ENCODE measurements at regions not wholly inside any gene's neighbourhood (a gene's known extent, or its start where the extent isn't known, plus 50 kb on each side); places are given as distances from the start of the nearest gene placed in this dataset.
"Not testable (repeated sequence)": the region's sequence is repeated elsewhere in the genome, so short reads cannot be mapped to it uniquely, and the experiment has no call there.

GRCh38 chr4:160701671-160702070 is 1462.1 kb downstream of the FSTL5 start:
- DNase-seq (ENCODE audit: low spot score) = no peak

GRCh38 chr4:160709026-160709425 is 1454.8 kb downstream of the FSTL5 start:
- no peak for DNase-seq (ENCODE audit: low spot score)

- DNase-seq (ENCODE audit: low spot score) = no peak
These were observed 1454.3 kb downstream of the FSTL5 start for GRCh38 chr4:160709546-160709945.

GRCh38 chr4:160716551-160716950 is 1447.2 kb downstream of the FSTL5 start:
- no peak for DNase-seq (ENCODE audit: low spot score)

GRCh38 chr4:160717848-160718247 is 1446.0 kb downstream of the FSTL5 start:
- DNase-seq (ENCODE audit: low spot score) = no peak

GRCh38 chr4:160724063-160724462 is 1439.7 kb downstream of the FSTL5 start:
- DNase-seq (ENCODE audit: low spot score) = no peak

GRCh38 chr4:160745126-160745525 is 1418.7 kb downstream of the FSTL5 start:
- no peak for DNase-seq (ENCODE audit: low spot score)

- not testable (repeated sequence) for DNase-seq (ENCODE audit: low spot score)
These were observed 1417.2 kb downstream of the FSTL5 start for GRCh38 chr4:160746585-160746984.

GRCh38 chr4:160772668-160773067 is 1391.1 kb downstream of the FSTL5 start:
- no peak for DNase-seq (ENCODE audit: low spot score)

- DNase-seq (ENCODE audit: low spot score) = no peak
These were observed 1368.6 kb downstream of the FSTL5 start for GRCh38 chr4:160795216-160795615.

- DNase-seq (ENCODE audit: low spot score) = no peak
These were observed 1355.6 kb downstream of the FSTL5 start for GRCh38 chr4:160808174-160808573.

- DNase-seq (ENCODE audit: low spot score) = no peak
These were observed 1354.2 kb downstream of the FSTL5 start for GRCh38 chr4:160809576-160809975.

GRCh38 chr4:160810424-160810823 is 1353.4 kb downstream of the FSTL5 start:
- no peak for DNase-seq (ENCODE audit: low spot score)

GRCh38 chr4:160810941-160811340 is 1352.9 kb downstream of the FSTL5 start:
- no peak for DNase-seq (ENCODE audit: low spot score)

- no peak for DNase-seq (ENCODE audit: low spot score)
These were observed 1351.8 kb downstream of the FSTL5 start for GRCh38 chr4:160811956-160812355.

GRCh38 chr4:160814726-160815125 is 1349.1 kb downstream of the FSTL5 start:
- DNase-seq (ENCODE audit: low spot score) = no peak

- no peak for DNase-seq (ENCODE audit: low spot score)
These were observed 1345.2 kb downstream of the FSTL5 start for GRCh38 chr4:160818571-160818970.

- no peak for DNase-seq (ENCODE audit: low spot score)
These were observed 1344.0 kb downstream of the FSTL5 start for GRCh38 chr4:160819791-160820190.

- no peak for DNase-seq (ENCODE audit: low spot score)
These were observed 1339.3 kb downstream of the FSTL5 start for GRCh38 chr4:160824481-160824880.

GRCh38 chr4:160825644-160826338 is 1338.0 kb downstream of the FSTL5 start:
- DNase-seq (ENCODE audit: low spot score) = no peak

- DNase-seq (ENCODE audit: low spot score) = no peak
These were observed 1337.5 kb downstream of the FSTL5 start for GRCh38 chr4:160826339-160826679.

GRCh38 chr4:160831165-160831922 is 1332.5 kb downstream of the FSTL5 start:
- no peak for DNase-seq (ENCODE audit: low spot score)

GRCh38 chr4:160835789-160836188 is 1328.0 kb downstream of the FSTL5 start:
- DNase-seq (ENCODE audit: low spot score) = no peak

GRCh38 chr4:160836431-160836830 is 1327.4 kb downstream of the FSTL5 start:
- no peak for DNase-seq (ENCODE audit: low spot score)

Measured in HuH-7.5 (cell line).